OCI-M2 (cell line): ENCODE measurements at regions not wholly inside any gene's neighbourhood (a gene's known extent, or its start where the extent isn't known, plus 50 kb on each side); places are given as distances from the start of the nearest gene placed in this dataset.
"Not testable (repeated sequence)": the region's sequence is repeated elsewhere in the genome, so short reads cannot be mapped to it uniquely, and the experiment has no call there.

Experiments used
- DNase-seq: peaks from one replicate; lab custom pipeline; 2025; ENCODE audit not compliant: unreplicated experiment; lab: John Stamatoyannopoulos, UW

DNA sequence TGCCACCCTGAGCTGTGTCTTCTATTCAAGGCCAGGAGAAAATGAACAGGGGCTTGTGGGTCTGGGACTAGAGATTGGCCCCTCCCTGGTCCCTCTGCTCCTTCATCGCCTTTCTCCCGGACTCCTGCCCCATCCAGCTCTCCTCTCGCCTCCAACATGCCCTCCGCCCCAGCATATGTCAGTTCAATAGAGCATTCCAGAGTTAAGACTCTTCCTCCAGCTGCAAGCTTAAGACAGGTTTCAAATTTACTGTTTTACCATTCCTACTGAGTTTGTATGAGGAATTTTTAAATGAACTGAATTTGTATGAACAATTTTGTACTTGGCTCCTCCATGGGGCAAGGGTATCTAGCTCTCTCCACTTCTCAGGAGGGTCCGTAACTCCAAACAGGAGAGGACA lies 195.6 kb downstream of the TBC1D2B start:
- no peak for DNase-seq

GRCh38 chr15:77881535-77881934 lies 196.0 kb downstream of the TBC1D2B start:
- not testable (repeated sequence) for DNase-seq

GRCh38 chr15:77879466-77879865 lies 198.0 kb downstream of the TBC1D2B start:
- not testable (repeated sequence) for DNase-seq

DNA sequence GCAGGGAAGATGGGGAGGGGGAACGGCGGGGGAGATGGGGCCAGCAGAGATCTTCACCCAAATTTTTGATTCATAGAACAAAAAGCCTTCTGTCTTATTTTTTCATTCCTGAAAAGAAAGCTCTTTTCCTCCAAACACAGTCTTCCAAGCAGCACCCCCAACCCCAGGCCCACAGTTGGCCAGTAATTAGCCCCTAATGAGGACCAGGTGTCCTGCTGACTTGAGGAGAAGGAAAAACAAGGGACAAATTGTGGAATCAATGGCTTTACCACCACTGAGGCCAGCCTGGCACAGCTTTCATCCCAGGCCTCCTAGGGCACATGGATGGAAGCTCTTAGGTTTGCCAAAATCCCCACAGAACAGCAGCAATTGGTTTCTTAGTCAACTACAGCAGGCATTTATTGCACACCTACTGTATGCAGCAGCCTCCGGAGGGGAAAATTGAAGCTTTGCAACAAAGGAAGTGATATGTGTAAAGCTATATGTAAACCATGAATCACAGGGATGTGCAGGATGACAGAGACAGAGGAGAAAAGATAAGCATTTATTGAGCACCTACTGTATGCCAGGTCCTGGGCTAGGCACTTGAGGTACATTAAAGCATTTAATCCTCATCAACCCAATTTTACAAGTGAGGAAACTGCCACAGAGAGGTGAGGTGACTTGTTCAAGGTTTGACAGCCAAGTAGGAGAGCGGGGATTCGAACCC lies 199.5 kb downstream of the TBC1D2B start:
- no peak for DNase-seq

DNA sequence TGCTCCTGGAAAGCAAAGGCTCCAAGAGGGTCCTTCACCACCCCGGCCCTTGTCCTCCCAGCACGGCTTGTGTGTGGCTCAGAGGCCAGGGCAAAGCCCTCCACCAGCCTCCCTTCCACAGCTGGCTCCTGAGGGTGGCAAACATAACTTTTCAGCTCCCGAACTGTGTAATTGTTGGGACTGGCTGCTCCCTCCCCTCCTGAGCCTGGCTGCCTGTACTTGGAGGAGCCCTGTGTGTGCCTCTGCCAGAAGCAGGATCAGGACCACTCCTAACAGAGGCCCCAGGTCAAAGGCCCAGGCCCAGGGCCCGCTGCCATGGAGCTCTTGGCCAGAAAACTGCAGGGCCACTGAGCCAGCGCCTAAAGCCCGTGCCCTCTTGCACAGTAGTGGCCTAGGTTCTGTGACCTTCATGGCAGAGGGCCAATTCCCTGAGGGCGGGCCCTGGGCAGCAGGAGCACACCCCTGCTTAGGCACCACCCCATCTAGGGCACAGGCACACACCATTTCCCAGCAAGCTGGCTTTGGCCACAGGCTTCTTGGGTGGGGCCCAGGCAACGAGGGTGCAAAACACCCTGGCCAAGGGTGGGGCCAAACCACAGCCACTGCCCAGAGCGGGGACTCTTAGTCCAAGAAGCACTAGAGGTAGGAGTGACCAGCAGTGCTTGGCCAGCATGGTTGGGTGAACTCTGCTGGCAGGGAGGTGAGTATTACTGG lies 201.2 kb downstream of the TBC1D2B start:
- not testable (repeated sequence) for DNase-seq

- not testable (repeated sequence) for DNase-seq
Measured at GRCh38 chr15:77875066-77875721, 202.3 kb downstream of the TBC1D2B start.

- no peak for DNase-seq
Measured at GRCh38 chr15:77874063-77874462, 203.4 kb downstream of the TBC1D2B start.

DNA sequence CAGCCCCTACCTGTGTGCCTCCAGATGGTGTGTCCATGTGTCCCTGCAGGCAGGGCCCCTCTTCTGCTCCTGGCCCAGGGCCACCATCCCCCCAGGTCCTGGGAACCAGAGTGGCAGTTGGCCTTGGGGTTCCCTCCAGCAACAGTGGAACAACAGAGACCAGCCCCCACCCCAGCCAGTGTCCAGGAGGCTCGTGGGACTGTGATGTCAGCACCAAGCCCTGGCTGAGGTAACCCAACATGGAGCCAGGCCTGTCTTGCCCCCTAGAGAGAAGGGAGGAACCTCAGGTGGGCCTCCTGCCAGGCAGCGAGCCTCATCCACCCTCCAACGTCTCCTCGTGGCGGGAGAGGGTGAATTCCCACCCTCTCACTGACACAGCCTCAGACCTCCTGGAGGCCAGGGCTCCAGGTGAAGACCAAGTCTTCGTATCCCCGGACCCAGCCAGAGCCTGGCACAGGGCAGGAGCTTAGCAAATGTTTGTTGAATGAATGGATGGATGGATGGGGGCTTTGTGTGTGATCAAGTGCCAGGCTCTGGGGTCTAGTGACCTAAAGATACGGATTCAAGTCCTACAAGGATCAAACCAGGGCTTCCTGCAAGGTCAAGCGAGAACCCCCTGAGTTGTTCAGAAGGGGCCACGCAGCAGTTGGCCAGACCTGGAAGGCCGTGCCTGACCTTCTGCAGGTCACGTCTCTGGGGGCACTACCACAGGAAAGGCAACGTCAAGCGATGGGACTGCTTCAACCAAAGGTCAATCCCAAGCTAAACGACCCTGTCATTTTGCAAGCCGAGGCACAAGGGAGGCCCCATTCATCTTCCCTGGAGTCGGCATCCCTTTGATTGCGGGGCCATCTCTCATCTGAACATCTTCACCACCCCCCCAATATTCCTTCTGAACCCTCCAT lies 204.7 kb downstream of the TBC1D2B start:
- DNase-seq, result not testable (repeated sequence)

DNA sequence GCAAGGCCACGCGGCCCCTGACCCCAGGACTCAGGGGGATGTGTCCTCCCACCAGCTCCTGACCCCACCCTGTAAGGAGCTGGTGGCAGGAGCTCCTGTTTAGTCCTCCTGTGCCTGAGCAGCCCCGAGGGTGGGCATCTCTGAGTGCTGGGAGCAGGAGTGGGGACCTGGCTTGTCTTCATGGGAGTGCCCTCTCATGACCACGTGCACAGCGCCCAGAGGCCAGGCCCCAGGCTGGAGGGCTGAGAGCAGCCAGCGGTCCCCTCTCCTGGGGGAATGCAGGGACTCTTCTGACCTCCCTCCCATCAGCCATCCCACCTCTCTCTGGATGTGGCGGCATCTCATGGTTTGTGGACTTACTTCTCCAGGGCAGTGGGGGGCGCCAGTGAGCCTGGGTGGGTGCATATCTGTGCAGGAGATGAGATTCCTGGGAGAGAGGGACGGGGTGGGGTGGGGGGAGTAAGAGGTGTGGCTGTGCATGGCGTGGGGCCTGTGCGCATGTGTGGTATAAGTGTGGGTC lies 205.6 kb downstream of the TBC1D2B start:
- DNase-seq, result no peak

GRCh38 chr15:77870195-77871065 lies 207.1 kb downstream of the TBC1D2B start:
- no peak for DNase-seq

- DNase-seq, result no peak
Measured at GRCh38 chr15:77869021-77869895, 208.3 kb downstream of the TBC1D2B start.

DNA sequence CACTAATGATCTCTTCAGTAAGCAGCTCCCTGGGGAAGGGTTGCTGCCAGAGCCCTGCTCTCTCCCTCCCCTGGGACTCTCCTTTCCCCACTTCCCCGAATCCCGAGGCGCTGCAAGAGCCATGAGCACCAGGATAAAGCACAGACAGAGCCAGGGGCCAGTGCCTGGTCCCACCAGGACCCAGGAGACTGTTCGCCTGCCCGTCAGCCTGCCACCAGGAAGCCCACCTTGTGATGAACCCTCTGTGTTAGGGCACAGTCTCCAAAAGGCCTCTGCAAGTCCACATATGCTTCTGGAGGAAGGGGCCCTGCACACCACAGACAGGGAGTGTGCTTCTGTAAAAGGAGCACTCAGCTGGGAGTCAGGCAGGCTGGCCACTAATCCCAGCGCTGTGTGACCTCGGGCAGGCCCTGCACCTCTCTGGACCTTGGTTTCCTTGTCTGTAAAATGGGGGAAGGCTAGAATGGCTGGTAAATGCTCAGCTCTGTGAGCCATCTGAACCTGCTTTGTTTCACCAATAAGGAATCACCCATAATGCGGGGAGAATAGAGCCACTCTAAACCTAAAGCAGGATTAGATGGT lies 209.4 kb downstream of the TBC1D2B start:
- DNase-seq, result not testable (repeated sequence)

GRCh38 chr15:77867266-77868047 lies 210.1 kb downstream of the TBC1D2B start:
- DNase-seq, result no peak

DNA sequence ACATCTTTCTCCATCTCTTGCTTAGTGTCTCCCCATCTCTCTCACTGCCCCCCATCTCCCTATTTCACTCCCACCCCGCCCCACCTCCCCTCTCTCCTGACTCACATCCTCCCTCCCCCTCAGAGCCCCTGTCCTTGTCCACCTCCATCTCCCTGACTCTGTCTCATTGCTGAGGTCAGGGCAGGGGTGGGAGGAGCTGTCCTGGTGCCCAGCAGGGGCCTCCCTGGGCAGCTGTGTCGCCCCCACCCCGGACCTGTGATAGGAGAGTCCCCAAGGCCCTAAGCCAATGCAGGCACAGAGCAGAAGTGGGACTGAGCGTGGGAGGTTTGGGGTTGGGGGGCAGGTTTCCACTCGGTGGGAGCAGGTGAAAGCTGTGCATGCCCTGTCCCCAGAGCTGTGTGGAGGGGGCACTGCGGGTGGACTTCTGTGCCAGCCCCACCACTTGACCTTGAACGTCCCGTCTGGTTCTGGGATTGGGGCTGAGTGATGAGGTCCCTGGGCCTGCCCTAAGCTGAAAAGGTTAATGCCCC lies 210.8 kb downstream of the TBC1D2B start:
- no peak for DNase-seq

DNA sequence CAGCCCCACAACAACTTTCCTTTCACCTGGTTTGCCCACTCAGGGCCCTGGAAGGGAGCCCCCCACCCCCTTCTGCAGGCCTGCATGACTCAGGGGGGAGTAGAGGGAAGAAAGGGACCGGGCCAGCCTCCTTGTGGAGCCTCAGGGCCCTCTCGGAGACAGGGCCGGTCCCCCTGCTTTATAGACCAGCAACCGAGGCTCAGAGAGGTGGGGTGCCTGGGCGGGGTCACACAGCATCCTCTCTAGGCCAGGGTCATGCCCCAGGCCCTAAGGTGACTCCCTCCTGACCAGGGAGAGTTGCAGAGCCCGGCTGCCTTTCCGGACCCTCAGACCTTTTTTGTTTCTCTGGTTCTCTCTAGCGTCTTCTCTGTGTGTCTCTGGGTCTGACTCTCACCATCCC lies 211.3 kb downstream of the TBC1D2B start:
- no peak for DNase-seq

DNA sequence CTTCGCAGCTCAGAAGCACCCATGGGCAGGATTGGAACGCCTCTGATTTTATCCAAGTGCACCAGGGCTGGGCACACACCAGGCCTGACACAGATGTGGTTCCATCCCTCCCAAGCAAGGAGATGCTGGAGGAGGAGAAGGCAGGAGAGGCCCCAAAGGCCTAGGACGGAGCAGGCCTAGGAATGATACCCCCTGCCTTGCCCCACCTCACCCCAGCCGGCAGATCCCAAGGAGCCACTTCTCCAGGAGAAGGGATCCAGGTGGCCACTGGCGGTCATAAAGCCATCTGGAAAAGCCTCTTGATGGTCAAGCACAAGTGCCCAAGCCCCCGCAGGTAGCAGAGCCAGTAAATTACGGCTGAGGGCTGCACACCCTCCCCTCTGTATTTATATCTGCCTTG lies 211.8 kb downstream of the TBC1D2B start:
- no peak for DNase-seq

- DNase-seq, result no peak
Measured at GRCh38 chr15:77865106-77865610, 212.4 kb downstream of the TBC1D2B start.
